NCI-H1105 (cell line): ENCODE measurements at regions not wholly inside any gene's neighbourhood (a gene's known extent, or its start where the extent isn't known, plus 50 kb on each side); places are given as distances from the start of the nearest gene placed in this dataset.
"Not testable (repeated sequence)": the region's sequence is repeated elsewhere in the genome, so short reads cannot be mapped to it uniquely, and the experiment has no call there.

Experiments used
- DNase-seq: peaks from one replicate; lab custom pipeline; 2025; lab: John Stamatoyannopoulos, UW

- DNase-seq: no peak
These were observed 500.2 kb downstream of the STIM2 start for GRCh38 chr4:27360790-27361267.

- no peak for DNase-seq
These were observed 503.9 kb downstream of the STIM2 start for GRCh38 chr4:27364509-27364908.

GRCh38 chr4:27366104-27366823, 505.6 kb downstream of the STIM2 start:
- no peak for DNase-seq

- no peak for DNase-seq
These were observed 508.1 kb downstream of the STIM2 start for GRCh38 chr4:27368781-27369180.

GRCh38 chr4:27381815-27382214, 521.2 kb downstream of the STIM2 start:
- DNase-seq: no peak

- no peak for DNase-seq
These were observed 527.1 kb downstream of the STIM2 start for GRCh38 chr4:27387711-27388110.

- DNase-seq: no peak
These were observed 537.2 kb downstream of the STIM2 start for GRCh38 chr4:27397886-27398285.

GRCh38 chr4:27398631-27399310, 538.1 kb downstream of the STIM2 start:
- no peak for DNase-seq

GRCh38 chr4:27407616-27408015, 547.0 kb downstream of the STIM2 start:
- DNase-seq: no peak

- DNase-seq: no peak
These were observed 552.0 kb downstream of the STIM2 start for GRCh38 chr4:27412613-27413012.

GRCh38 chr4:27414887-27415731, 554.5 kb downstream of the STIM2 start:
- DNase-seq: no peak

- no peak for DNase-seq
These were observed 568.0 kb downstream of the STIM2 start for GRCh38 chr4:27428661-27429060.

- no peak for DNase-seq
These were observed 568.8 kb downstream of the STIM2 start for GRCh38 chr4:27429364-27429871.

- DNase-seq: no peak
These were observed 581.5 kb downstream of the STIM2 start for GRCh38 chr4:27442146-27442545.

- not testable (repeated sequence) for DNase-seq
These were observed 582.0 kb downstream of the STIM2 start for GRCh38 chr4:27442661-27443060.

GRCh38 chr4:27463816-27464215, 603.2 kb downstream of the STIM2 start:
- no peak for DNase-seq

GRCh38 chr4:27467351-27467750, 606.7 kb downstream of the STIM2 start:
- no peak for DNase-seq

GRCh38 chr4:27472364-27472763, 611.7 kb downstream of the STIM2 start:
- DNase-seq: no peak

GRCh38 chr4:27474691-27475090, 614.0 kb downstream of the STIM2 start:
- no peak for DNase-seq

GRCh38 chr4:27484216-27484615, 623.6 kb downstream of the STIM2 start:
- no peak for DNase-seq

- DNase-seq: no peak
These were observed 629.7 kb downstream of the STIM2 start for GRCh38 chr4:27490315-27490714.

GRCh38 chr4:27490766-27491165, 630.1 kb downstream of the STIM2 start:
- no peak for DNase-seq
